IPS-11a (cell line): ENCODE measurements at regions not wholly inside any gene's neighbourhood (a gene's known extent, or its start where the extent isn't known, plus 50 kb on each side); places are given as distances from the start of the nearest gene placed in this dataset.

ENCODE experiments used
- H3K4me3 ChIP-seq: one replicate; pipeline ENCODE4 v1.5.1; 2013; ENCODE audit warnings: low read depth, low read length, control low read depth

- no peak overlapping the region for H3K4me3 ChIP-seq
Measured at GRCh38 chr16:86210403-86211193, 299.7 kb upstream of the FOXF1 start.

GRCh38 chr16:86211265-86211664 is 299.1 kb upstream of the FOXF1 start:
- H3K4me3 ChIP-seq, result no peak overlapping the region

GRCh38 chr16:86211800-86212199 is 298.5 kb upstream of the FOXF1 start:
- H3K4me3 ChIP-seq, result no peak overlapping the region

- no peak overlapping the region for H3K4me3 ChIP-seq
Measured at GRCh38 chr16:86212706-86213436, 297.5 kb upstream of the FOXF1 start.

- H3K4me3 ChIP-seq, result no peak overlapping the region
Measured at GRCh38 chr16:86213437-86214205, 296.7 kb upstream of the FOXF1 start.

GRCh38 chr16:86214326-86215232 is 295.7 kb upstream of the FOXF1 start:
- no peak overlapping the region for H3K4me3 ChIP-seq

- no peak overlapping the region for H3K4me3 ChIP-seq
Measured at GRCh38 chr16:86215233-86215978, 294.9 kb upstream of the FOXF1 start.

GRCh38 chr16:86215979-86216585 is 294.2 kb upstream of the FOXF1 start:
- no peak overlapping the region for H3K4me3 ChIP-seq

- H3K4me3 ChIP-seq, result no peak overlapping the region
Measured at GRCh38 chr16:86216591-86216990, 293.7 kb upstream of the FOXF1 start.

GRCh38 chr16:86217001-86217890 is 293.1 kb upstream of the FOXF1 start:
- H3K4me3 ChIP-seq, result no peak overlapping the region

- H3K4me3 ChIP-seq, result no peak overlapping the region
Measured at GRCh38 chr16:86217891-86218270, 292.4 kb upstream of the FOXF1 start.

GRCh38 chr16:86218479-86219170 is 291.7 kb upstream of the FOXF1 start:
- no peak overlapping the region for H3K4me3 ChIP-seq

- H3K4me3 ChIP-seq, result no peak overlapping the region
Measured at GRCh38 chr16:86219655-86220445, 290.5 kb upstream of the FOXF1 start.

GRCh38 chr16:86220561-86220960 is 289.8 kb upstream of the FOXF1 start:
- H3K4me3 ChIP-seq, result no peak overlapping the region

GRCh38 chr16:86221085-86221484 is 289.2 kb upstream of the FOXF1 start:
- no peak overlapping the region for H3K4me3 ChIP-seq

GRCh38 chr16:86222547-86222946 is 287.8 kb upstream of the FOXF1 start:
- H3K4me3 ChIP-seq, result no peak overlapping the region

- H3K4me3 ChIP-seq, result no peak overlapping the region
Measured at GRCh38 chr16:86222965-86223551, 287.3 kb upstream of the FOXF1 start.
